ENCODE measurements at regions not wholly inside any gene's neighbourhood (a gene's known extent, or its start where the extent isn't known, plus 50 kb on each side); places are given as distances from the start of the nearest gene placed in this dataset.

- H4K20me1 ChIP-seq (ENCODE audit: insufficient read depth, low read length): no peaks in the 10 kb centered on the region
- intact Hi-C loops (cut with micrococcal nuclease; ENCODE audit: unreplicated experiment): no loop called here
- no peaks in the 10 kb centered on the region for H3K9me2 ChIP-seq (ENCODE audit: insufficient read depth, low read length)
- no peak overlapping the region for H2AFZ ChIP-seq (ENCODE audit: low read length)
- POLR2A ChIA-PET: no interaction called here
- DNase-seq (ENCODE audit: low spot score): no peak
- H3K79me2 ChIP-seq (ENCODE audit: insufficient read depth, low read depth, low read length): no peaks in the 10 kb centered on the region
- CTCF ChIA-PET (ENCODE audit: unreplicated experiment): no interaction called here
- no peaks in the 10 kb centered on the region for H3K36me3 ChIP-seq (ENCODE audit: insufficient read depth, low read length)
- H3K4me1 ChIP-seq (ENCODE audit: insufficient read depth, low read length, poor library complexity, severe bottlenecking): no peaks in the 10 kb centered on the region
- BruUV-seq (replicated peaks): no TSS peak
- H3K27ac ChIP-seq (ENCODE audit: low read depth, low read length, poor library complexity, severe bottlenecking): no peak overlapping the region
- H3K4me3 ChIP-seq (ENCODE audit: low read depth, low read length, poor library complexity, severe bottlenecking): no peak overlapping the region
- TF ChIP-seq EZH2phosphoT487 (IDR thresholded peaks at IDR 0.05; ENCODE audit: borderline replicate concordance, low read depth, low read length) (no peak), CTCF (conservative IDR thresholded peaks at IDR 0.05; ENCODE audit: low read length) (no peak)
- no peaks in the 10 kb centered on the region for H3K9me3 ChIP-seq (ENCODE audit: low read length)
- H3K4me2 ChIP-seq (ENCODE audit: low read length): no peak overlapping the region
Measured at GRCh38 chr2:217006217-217006616, 146.4 kb upstream of the TNP1 start.

- no peak overlapping the region for H3K4me3 ChIP-seq (ENCODE audit: low read depth, low read length, poor library complexity, severe bottlenecking)
- no peaks in the 10 kb centered on the region for H3K9me3 ChIP-seq (ENCODE audit: low read length)
- TF ChIP-seq EZH2phosphoT487 (IDR thresholded peaks at IDR 0.05; ENCODE audit: borderline replicate concordance, low read depth, low read length) (no peak), CTCF (conservative IDR thresholded peaks at IDR 0.05; ENCODE audit: low read length) (no peak)
- H2AFZ ChIP-seq (ENCODE audit: low read length): no peak overlapping the region
- ChIA-PET CTCF (ENCODE audit: unreplicated experiment) (no interaction called here), POLR2A (no interaction called here)
- no peaks in the 10 kb centered on the region for H3K79me2 ChIP-seq (ENCODE audit: insufficient read depth, low read depth, low read length)
- no peak overlapping the region for H3K27ac ChIP-seq (ENCODE audit: low read depth, low read length, poor library complexity, severe bottlenecking)
- DNase-seq (ENCODE audit: low spot score): no peak
- BruUV-seq (replicated peaks): no TSS peak
- H3K4me1 ChIP-seq (ENCODE audit: insufficient read depth, low read length, poor library complexity, severe bottlenecking): no peaks in the 10 kb centered on the region
- H4K20me1 ChIP-seq (ENCODE audit: insufficient read depth, low read length): no peaks in the 10 kb centered on the region
- H3K9me2 ChIP-seq (ENCODE audit: insufficient read depth, low read length): no peaks in the 10 kb centered on the region
- H3K4me2 ChIP-seq (ENCODE audit: low read length): no peak overlapping the region
- intact Hi-C loops (cut with micrococcal nuclease; ENCODE audit: unreplicated experiment): no loop called here
- no peaks in the 10 kb centered on the region for H3K36me3 ChIP-seq (ENCODE audit: insufficient read depth, low read length)
Measured at GRCh38 chr2:217004656-217005055, 144.8 kb upstream of the TNP1 start.

GRCh38 chr2:217001740-217002139 lies 141.9 kb upstream of the TNP1 start:
- no peak overlapping the region for H3K4me3 ChIP-seq (ENCODE audit: low read depth, low read length, poor library complexity, severe bottlenecking)
- POLR2A ChIA-PET: no interaction called here
- H3K4me2 ChIP-seq (ENCODE audit: low read length): no peak overlapping the region
- H3K9me3 ChIP-seq (ENCODE audit: low read length): no peaks in the 10 kb centered on the region
- no peaks in the 10 kb centered on the region for H3K4me1 ChIP-seq (ENCODE audit: insufficient read depth, low read length, poor library complexity, severe bottlenecking)
- DNase-seq (ENCODE audit: low spot score): no peak
- TF ChIP-seq CTCF (conservative IDR thresholded peaks at IDR 0.05; ENCODE audit: low read length): no peak
- TF ChIP-seq EZH2phosphoT487 (IDR thresholded peaks at IDR 0.05; ENCODE audit: borderline replicate concordance, low read depth, low read length): no peak
- H3K79me2 ChIP-seq (ENCODE audit: insufficient read depth, low read depth, low read length): no peaks in the 10 kb centered on the region
- no peaks in the 10 kb centered on the region for H4K20me1 ChIP-seq (ENCODE audit: insufficient read depth, low read length)
- BruUV-seq (replicated peaks): no TSS peak
- no peaks in the 10 kb centered on the region for H3K9me2 ChIP-seq (ENCODE audit: insufficient read depth, low read length)
- H3K27ac ChIP-seq (ENCODE audit: low read depth, low read length, poor library complexity, severe bottlenecking): no peak overlapping the region
- intact Hi-C loops (cut with micrococcal nuclease; ENCODE audit: unreplicated experiment): no loop called here
- CTCF ChIA-PET (ENCODE audit: unreplicated experiment): no interaction called here
- no peaks in the 10 kb centered on the region for H3K36me3 ChIP-seq (ENCODE audit: insufficient read depth, low read length)
- H2AFZ ChIP-seq (ENCODE audit: low read length): no peak overlapping the region
